ENCODE measurements at regions not wholly inside any gene's neighbourhood (a gene's known extent, or its start where the extent isn't known, plus 50 kb on each side); places are given as distances from the start of the nearest gene placed in this dataset.
"Not testable (repeated sequence)": the region's sequence is repeated elsewhere in the genome, so short reads cannot be mapped to it uniquely, and the experiment has no call there.

DNA sequence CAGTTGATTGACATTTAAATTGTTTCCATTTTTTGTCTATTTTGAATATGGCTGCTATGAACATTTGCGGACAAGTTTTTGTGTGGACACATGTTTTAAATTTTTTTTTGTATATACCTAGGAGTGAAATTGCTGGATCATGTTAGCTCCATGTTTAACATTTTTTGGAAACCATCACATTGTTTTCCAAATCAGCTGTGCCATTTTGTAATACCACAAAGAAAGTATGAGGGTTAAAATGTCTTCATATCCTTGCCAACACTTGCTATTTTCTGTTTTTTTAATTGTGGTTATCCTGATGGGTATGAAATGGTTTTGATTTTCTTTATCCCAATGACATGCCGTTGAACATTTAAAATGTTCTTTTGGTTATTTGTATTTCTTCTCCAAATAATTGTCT is 52.1 kb downstream of the CARTPT start:
- Histone ChIP-seq H3K4me1 (ENCODE audit: insufficient read depth) (no peaks in the 10 kb centered on the region), H3K4me3 (ENCODE audit: low read depth, low read length) (no peak overlapping the region), H3K27ac (ENCODE audit: low read depth) (no peak overlapping the region), H3K36me3 (ENCODE audit: insufficient read depth) (no peaks in the 10 kb centered on the region)
- 92% methylated on average over 2 of the region's 2 CpGs for WGBS
- DNase-seq (ENCODE audit: extremely low spot score): no peak

DNA sequence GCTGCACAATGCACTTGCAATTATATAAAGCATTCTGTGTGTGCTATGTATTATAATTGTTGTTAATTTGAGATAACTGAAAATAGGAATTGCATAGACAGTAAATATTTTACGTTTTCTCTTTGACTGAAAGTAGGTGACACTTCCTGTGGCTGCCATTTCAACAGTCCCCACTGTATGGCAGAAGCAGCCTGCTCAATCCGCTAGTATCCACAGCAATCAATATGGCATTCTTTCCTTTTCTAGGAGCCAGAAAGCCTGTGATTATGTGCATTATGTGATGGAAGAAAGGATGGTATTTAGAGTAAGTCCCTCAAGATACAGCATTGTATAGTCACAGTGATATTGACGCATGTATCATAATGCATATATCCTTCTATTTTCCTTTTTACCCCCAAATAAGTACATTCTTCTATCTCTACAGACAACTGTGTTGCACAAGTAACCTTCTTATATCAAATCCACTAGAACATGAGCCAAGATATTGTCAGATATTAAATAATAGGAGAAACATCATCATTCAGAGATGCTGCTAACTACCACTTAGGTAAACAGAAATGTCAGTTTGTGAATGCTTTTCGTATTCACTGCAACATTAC is 59.7 kb downstream of the CARTPT start:
- WGBS: 68% methylated on average over 4 of the region's 4 CpGs
- Histone ChIP-seq H3K36me3 (ENCODE audit: insufficient read depth) (no peaks in the 10 kb centered on the region), H3K4me3 (ENCODE audit: low read depth, low read length) (no peak overlapping the region), H3K27ac (ENCODE audit: low read depth) (no peak overlapping the region), H3K4me1 (ENCODE audit: insufficient read depth) (no peaks in the 10 kb centered on the region)
- no peak for DNase-seq (ENCODE audit: extremely low spot score)

DNA sequence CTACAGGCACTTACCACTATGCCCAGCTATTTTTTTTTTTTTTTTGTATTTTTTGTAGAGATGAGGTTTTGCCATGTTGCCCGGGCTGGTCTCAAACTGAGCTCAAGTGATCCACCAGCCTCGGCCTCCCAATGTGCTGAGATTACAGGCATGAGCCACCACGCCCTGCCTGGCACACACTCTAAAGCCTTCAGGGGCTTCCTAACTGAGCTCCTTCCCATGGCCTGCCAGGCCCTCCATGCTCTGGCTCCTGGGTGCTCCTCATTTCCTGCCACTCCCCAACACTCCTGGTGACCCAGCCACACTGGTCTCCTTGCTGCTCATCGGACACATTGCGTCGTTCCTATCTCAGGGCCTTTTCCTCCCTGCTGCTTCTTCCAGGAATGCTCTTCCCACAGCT is 61.5 kb downstream of the CARTPT start:
- Histone ChIP-seq H3K4me1 (ENCODE audit: insufficient read depth) (no peaks in the 10 kb centered on the region), H3K4me3 (ENCODE audit: low read depth, low read length) (no peak overlapping the region), H3K27ac (ENCODE audit: low read depth) (no peak overlapping the region), H3K36me3 (ENCODE audit: insufficient read depth) (no peaks in the 10 kb centered on the region)
- WGBS: 89% methylated on average over 6 of the region's 6 CpGs
- DNase-seq (ENCODE audit: extremely low spot score): no peak

DNA sequence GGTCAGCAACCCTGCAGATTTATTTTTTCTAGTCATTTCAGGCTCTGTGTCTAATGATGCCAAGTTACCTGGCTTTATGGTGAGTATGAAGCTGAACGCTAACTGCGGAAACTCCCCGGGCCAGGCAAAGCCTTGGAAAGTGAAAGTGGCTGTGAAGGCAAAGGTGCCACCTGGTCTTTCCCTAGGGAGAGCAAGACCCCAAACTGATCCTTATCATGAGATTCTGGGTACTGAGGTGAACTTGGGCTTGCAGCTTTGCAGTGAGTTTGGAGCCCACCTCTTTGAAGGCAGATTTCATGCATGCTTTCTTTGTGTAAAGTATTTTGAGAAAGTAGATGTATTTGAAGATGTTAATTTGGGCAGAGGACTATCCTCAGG is 63.3 kb downstream of the CARTPT start:
- no peaks in the 10 kb centered on the region for H3K36me3 ChIP-seq (ENCODE audit: insufficient read depth)
- WGBS: 85% methylated on average over 3 of the region's 3 CpGs
- H3K4me3 ChIP-seq (ENCODE audit: low read depth, low read length): no peak overlapping the region
- no peak for DNase-seq (ENCODE audit: extremely low spot score)
- H3K27ac ChIP-seq (ENCODE audit: low read depth): no peak overlapping the region
- no peaks in the 10 kb centered on the region for H3K4me1 ChIP-seq (ENCODE audit: insufficient read depth)

DNA sequence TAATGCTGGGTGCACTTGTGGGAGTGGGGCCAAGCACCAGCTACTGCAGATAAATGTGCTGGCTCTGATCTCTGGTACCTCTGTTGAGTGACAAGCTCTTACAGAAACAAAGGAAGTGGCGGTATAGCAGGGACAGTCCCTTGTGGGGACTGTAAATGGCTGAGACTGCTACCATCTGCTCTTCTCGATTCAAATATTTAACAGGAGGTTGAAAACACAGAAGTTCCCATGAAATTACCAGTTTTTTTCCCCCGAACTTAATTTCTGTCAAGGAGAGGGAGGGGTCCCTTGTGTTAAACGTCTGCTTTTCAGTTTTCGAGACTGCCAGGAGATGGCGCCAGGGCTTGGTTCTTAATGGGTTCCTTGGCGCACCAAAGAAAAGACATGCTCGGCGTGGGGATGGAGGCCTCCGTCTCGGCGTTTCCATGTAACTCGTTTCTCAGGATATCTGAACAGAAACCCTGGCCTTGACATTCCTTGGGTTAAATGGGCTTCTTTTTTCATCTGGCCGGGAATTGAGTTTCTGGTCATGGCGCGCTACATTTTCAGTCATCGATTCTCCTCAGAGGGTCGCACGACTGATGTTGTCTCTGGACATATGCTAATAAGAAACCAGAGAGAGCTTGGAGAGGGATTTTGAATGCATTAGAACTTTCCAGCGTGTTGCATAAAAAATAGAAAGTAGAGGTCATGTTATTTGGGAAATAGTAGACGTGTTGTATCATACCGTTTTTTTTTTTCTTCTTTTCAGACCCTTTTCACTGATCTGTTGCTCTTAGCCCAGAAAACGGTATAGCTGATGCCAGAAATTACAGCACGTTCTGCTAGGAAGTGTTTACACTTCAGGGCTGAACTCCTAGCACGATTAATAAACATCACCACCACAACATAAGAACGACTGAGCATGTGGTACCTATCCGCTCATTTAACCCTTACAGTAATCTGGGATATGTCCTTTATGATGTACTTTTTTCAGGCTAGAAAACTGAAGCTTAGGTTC is 64.0 kb downstream of the CARTPT start:
- Histone ChIP-seq H3K4me1 (ENCODE audit: insufficient read depth) (no peaks in the 10 kb centered on the region), H3K27ac (ENCODE audit: low read depth) (peak overlapping the region; percentile 62), H3K36me3 (ENCODE audit: insufficient read depth) (no peaks in the 10 kb centered on the region), H3K4me3 (ENCODE audit: low read depth, low read length) (no peak overlapping the region)
- peak; percentile 66 for DNase-seq (ENCODE audit: extremely low spot score)
- 17% methylated on average over 27 of the region's 27 CpGs for WGBS

DNA sequence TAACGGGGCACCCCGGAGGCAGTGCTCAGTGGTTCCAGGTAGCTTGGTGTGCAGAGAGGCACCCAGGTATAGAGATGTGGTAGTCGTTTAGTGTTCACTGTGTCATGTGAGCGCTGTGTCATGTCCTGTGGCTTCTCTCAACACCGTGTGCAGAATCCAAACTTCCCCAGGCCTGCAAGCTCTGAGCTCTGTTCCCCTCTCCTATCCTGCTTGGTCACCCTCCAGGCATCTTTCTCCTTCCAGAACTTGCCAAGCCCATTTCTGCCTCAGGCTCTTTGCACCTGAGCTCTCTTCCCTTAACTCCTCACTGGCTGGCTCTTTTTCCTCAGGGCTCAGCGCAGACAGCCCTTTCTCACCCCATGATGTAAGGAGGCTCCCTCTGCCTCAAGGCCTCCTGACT is 64.8 kb downstream of the CARTPT start:
- Histone ChIP-seq H3K27ac (ENCODE audit: low read depth) (no peak overlapping the region), H3K4me3 (ENCODE audit: low read depth, low read length) (no peak overlapping the region), H3K36me3 (ENCODE audit: insufficient read depth) (no peaks in the 10 kb centered on the region), H3K4me1 (ENCODE audit: insufficient read depth) (no peaks in the 10 kb centered on the region)
- no peak for DNase-seq (ENCODE audit: extremely low spot score)
- WGBS: 83% methylated on average over 6 of the region's 6 CpGs

DNA sequence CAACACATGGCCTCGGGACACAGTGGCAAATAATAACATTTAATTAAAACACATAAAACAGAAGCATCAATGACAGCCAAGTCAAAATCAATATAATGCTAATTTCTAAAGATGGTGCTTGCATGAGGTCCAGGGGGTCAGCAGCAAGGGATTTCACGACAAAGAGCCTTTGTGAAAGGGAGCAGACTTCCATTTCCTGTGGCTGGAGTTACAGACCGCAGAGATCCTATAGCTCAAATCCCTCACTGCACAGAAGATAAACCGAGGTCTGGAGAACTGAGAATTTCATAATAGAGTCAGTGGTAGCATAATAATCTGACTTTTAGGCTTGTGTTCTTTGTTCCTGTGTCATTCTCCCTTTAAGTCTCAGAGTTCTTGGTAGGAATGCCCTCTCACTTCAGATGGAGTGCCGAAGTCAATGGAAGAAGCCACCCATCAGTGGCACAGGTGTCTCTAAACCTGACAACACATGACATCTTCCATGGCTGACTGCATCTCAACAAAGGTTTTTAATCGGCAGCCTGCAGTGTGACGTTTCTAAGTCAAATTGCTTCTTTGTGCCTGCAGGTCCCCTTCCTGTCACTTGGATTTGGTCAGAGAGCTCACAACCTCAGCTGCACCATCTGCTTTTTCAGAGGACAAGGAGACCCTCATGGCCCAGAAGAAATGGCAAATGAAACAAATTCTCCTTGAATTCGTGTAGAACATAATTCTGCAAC is 67.4 kb downstream of the CARTPT start:
- H3K36me3 ChIP-seq (ENCODE audit: insufficient read depth): no peaks in the 10 kb centered on the region
- WGBS: 82% methylated on average over 8 of the region's 8 CpGs
- DNase-seq (ENCODE audit: extremely low spot score): no peak
- H3K4me1 ChIP-seq (ENCODE audit: insufficient read depth): no peaks in the 10 kb centered on the region
- no peak overlapping the region for H3K4me3 ChIP-seq (ENCODE audit: low read depth, low read length)
- H3K27ac ChIP-seq (ENCODE audit: low read depth): no peak overlapping the region

DNA sequence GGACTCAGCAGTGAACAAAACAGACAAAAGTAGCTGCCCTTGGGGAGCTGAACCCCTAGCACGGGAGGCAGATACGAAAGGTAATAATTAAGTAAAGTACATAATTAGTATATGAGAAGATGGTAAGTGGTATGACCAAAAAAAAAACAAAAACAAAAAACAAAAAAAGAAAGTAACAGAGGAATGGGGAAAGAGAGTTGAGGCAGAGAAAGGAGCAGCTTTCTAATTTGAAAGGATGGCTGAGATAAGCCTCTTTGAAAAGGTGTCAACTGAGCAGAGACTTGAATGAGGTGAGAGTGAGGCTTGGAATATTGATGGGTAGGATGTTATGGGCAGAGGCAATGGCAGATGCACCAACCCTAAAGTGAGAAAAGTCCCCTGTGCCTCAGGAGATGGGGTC is 69.7 kb downstream of the CARTPT start:
- no peaks in the 10 kb centered on the region for H3K36me3 ChIP-seq (ENCODE audit: insufficient read depth)
- no peaks in the 10 kb centered on the region for H3K4me1 ChIP-seq (ENCODE audit: insufficient read depth)
- no peak overlapping the region for H3K27ac ChIP-seq (ENCODE audit: low read depth)
- whole genome bisulfite sequencing: 95% methylated on average over 2 of the region's 2 CpGs
- DNase-seq (ENCODE audit: extremely low spot score): no peak
- H3K4me3 ChIP-seq (ENCODE audit: low read depth, low read length): no peak overlapping the region

DNA sequence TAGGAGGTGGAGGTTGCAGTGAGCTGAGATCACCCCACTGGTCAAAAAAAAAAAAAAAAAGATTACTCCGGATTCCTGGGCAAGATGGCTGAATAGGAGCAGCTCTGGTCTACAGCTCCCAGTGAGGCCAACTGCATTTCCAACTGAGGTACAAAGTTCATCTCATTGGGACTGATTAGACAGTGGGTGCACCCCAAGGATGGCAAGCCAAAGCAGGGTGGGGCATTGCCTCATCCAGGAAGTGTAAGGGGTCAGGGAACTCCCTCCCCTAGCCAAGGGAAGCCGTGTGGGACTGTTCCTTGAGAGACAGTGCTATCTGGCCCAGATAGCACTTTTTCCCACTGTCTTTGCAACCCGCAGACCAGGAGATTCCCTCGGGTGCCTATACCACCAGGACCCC is 70.7 kb downstream of the CARTPT start:
- WGBS: 86% methylated on average over 4 of the region's 4 CpGs
- no peaks in the 10 kb centered on the region for H3K36me3 ChIP-seq (ENCODE audit: insufficient read depth)
- no peak for DNase-seq (ENCODE audit: extremely low spot score)
- no peaks in the 10 kb centered on the region for H3K4me1 ChIP-seq (ENCODE audit: insufficient read depth)
- no peak overlapping the region for H3K4me3 ChIP-seq (ENCODE audit: low read depth, low read length)
- H3K27ac ChIP-seq (ENCODE audit: low read depth): no peak overlapping the region

DNA sequence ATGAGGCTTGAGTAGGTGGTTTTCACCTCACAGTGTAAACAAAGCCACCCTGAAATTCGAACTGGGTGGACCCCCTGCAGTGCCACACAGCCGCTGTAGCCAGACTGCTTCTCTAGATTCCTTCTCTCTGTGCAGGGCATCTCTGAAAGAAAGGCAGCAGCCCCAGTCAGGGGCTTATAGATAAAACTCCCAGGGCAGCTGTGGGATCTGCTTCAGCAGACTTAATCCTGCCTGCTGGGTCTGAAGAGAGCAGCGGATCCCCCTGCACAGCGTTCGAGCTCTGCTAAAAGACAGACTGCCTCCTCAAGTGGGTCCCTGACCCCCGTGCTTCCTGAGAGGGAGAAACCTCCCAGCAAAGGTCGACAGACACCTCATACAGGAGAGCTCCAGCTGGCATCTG is 71.4 kb downstream of the CARTPT start:
- WGBS: 48% methylated on average over 7 of the region's 7 CpGs
- Histone ChIP-seq H3K36me3 (ENCODE audit: insufficient read depth) (no peaks in the 10 kb centered on the region), H3K27ac (ENCODE audit: low read depth) (no peak overlapping the region), H3K4me1 (ENCODE audit: insufficient read depth) (no peaks in the 10 kb centered on the region), H3K4me3 (ENCODE audit: low read depth, low read length) (no peak overlapping the region)
- no peak for DNase-seq (ENCODE audit: extremely low spot score)

DNA sequence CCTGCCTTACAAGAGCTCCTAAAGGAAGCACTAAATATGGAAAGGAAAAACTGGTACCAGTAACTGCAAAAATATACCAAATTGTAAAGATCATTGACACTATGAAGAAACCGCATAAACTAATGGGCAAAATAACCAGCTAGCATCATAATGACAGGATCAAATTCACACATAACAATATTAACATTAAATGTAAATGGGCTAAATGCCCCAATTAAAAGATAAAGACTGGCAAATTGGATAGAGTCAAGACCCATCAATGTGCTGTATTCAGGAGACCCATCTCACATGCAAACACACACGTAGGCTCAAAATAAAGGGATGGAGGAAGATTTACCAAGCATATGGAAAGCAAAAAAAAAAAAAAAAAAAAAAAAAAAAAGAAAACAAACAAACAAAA is 73.0 kb downstream of the CARTPT start:
- not testable (repeated sequence) for H3K27ac ChIP-seq (ENCODE audit: low read depth); H3K4me1 ChIP-seq (ENCODE audit: insufficient read depth); DNase-seq (ENCODE audit: extremely low spot score); H3K4me3 ChIP-seq (ENCODE audit: low read depth, low read length); H3K36me3 ChIP-seq (ENCODE audit: insufficient read depth)
- 91% methylated on average over 2 of the region's 2 CpGs for WGBS

DNA sequence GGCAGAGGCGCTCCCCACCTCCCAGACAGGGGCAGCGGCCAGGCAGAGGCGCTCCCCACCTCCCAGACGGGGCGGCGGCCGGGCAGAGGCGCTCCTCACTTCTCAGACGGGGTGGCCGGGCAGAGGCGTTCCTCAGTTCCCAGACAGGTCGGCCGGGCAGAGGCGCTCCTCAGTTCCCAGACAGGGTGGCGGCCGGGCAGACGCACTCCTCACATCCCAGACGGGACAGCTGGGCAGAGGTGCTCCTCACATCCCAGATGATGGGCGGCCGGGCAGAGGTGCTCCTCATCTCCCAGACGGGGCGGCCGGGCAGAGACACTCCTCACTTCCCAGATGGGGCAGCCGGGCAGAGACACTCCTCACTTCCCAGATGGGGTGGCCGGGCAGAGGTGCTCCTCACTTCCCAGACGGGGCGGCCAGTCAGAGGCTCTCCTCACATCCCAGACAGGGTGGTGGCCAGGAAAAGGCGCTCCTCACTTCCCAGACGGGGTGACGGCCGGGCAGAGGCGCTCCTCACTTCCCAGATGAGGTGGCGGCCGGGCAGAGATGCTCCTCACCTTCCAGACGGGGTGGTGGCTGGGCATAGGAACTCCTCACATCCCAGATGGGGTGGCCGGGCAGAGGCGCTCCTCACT is 75.1 kb downstream of the CARTPT start:
- Histone ChIP-seq H3K4me3 (ENCODE audit: low read depth, low read length) (no peak overlapping the region), H3K36me3 (ENCODE audit: insufficient read depth) (no peaks in the 10 kb centered on the region), H3K4me1 (ENCODE audit: insufficient read depth) (no peaks in the 10 kb centered on the region), H3K27ac (ENCODE audit: low read depth) (no peak overlapping the region)
- no peak for DNase-seq (ENCODE audit: extremely low spot score)
- WGBS: 98% methylated on average over 37 of the region's 37 CpGs

DNA sequence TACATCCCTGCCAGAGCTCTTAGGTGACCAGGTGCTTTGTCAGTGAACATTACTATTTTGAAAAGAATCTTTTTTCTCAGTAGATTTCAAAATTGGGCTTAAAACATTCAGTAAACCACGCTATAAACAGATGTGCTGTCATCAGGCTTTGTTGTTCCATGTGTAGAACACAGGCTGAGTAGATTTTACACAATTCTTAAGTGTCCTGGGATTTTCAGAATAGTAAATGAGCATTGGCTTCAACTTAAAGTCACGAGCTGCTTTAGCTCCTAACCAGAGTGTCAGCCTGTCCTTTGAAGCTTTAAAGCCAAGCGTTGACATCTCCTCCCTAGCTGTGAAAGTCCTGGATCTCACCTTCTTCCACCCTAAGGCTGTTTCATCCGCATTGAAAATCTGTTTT is 83.6 kb downstream of the CARTPT start:
- Histone ChIP-seq H3K4me3 (ENCODE audit: low read depth, low read length) (no peak overlapping the region), H3K36me3 (ENCODE audit: insufficient read depth) (no peaks in the 10 kb centered on the region), H3K4me1 (ENCODE audit: insufficient read depth) (no peaks in the 10 kb centered on the region), H3K27ac (ENCODE audit: low read depth) (no peak overlapping the region)
- WGBS: 68% methylated on average over 4 of the region's 4 CpGs
- no peak for DNase-seq (ENCODE audit: extremely low spot score)
